ENCODE measurements at regions not wholly inside any gene's neighbourhood (a gene's known extent, or its start where the extent isn't known, plus 50 kb on each side); places are given as distances from the start of the nearest gene placed in this dataset.

- TF ChIP-seq ZNF408 (CRISPR knock-in tag; IDR thresholded peaks at IDR 0.05; ENCODE audit: low read depth) (no peak), SPI1 (IDR thresholded peaks at IDR 0.05; ENCODE audit: borderline replicate concordance, low read depth, low read length) (peak; percentile 59; the same call in 1 of the 2 replicates), ATF1 (CRISPR knock-in tag; IDR thresholded peaks at IDR 0.05) (no peak), ATF1 (tag; IDR thresholded peaks at IDR 0.05) (peak; percentile 42), HMBOX1 (IDR thresholded peaks at IDR 0.05) (peak; percentile 81), ZNF280B (CRISPR knock-in tag; IDR thresholded peaks at IDR 0.05) (no peak), LARP7 (IDR thresholded peaks at IDR 0.05) (no peak), JUN (IDR thresholded peaks at IDR 0.05; ENCODE audit: borderline replicate concordance, low read depth, low read length) (peak; percentile 80; the same call in 1 of the 2 replicates), JUN (CRISPR knock-in tag; IDR thresholded peaks at IDR 0.05; ENCODE audit: borderline replicate concordance) (no peak), ZNF212 (CRISPR knock-in tag; IDR thresholded peaks at IDR 0.05) (no peak), ZNF586 (CRISPR knock-in tag; conservative IDR thresholded peaks at IDR 0.05) (no peak), ELF4 (CRISPR knock-in tag; IDR thresholded peaks at IDR 0.05) (no peak), ATF3 (IDR thresholded peaks at IDR 0.05) (peak; percentile 72), ATF3 (CRISPR knock-in tag; conservative IDR thresholded peaks at IDR 0.05) (no peak), ZEB2 (IDR thresholded peaks at IDR 0.05) (0 out of 2 replicates have a peak, but pooled peaks have one; percentile 55), FOSL1 (tag; conservative IDR thresholded peaks at IDR 0.05) (peak; percentile 80), NFE2 (IDR thresholded peaks at IDR 0.05; ENCODE audit: low read depth) (peak; percentile 47; the same call in 1 of the 2 replicates), CREB1 (IDR thresholded peaks at IDR 0.05) (peak; percentile 59; the same call in 1 of the 2 replicates), CREB1 (CRISPR knock-in tag; IDR thresholded peaks at IDR 0.05) (peak; percentile 43; the same call in 1 of the 2 replicates), JUND (IDR thresholded peaks at IDR 0.05; ENCODE audit: borderline replicate concordance, low read depth, low read length) (peak; percentile 84), JUND (tag; IDR thresholded peaks at IDR 0.05; ENCODE audit: borderline replicate concordance, low read depth, low read length) (peak; percentile 76; the same call in 1 of the 3 replicates), CREM (IDR thresholded peaks at IDR 0.05; ENCODE audit: low read depth) (peak; percentile 84), RNF2 (IDR thresholded peaks at IDR 0.05) (no peak), ZNF766 (CRISPR knock-in tag; conservative IDR thresholded peaks at IDR 0.05) (0 out of 2 replicates have a peak, but pooled peaks have one; percentile 33), ARID3A (IDR thresholded peaks at IDR 0.05; ENCODE audit: borderline replicate concordance, low read depth, low read length) (peak; percentile 72; the same call in 1 of the 2 replicates), ZNF431 (CRISPR knock-in tag; IDR thresholded peaks at IDR 0.05) (no peak), ESRRA (IDR thresholded peaks at IDR 0.05; ENCODE audit: borderline replicate concordance, low read depth) (no peak), NCOA1 (IDR thresholded peaks at IDR 0.05; ENCODE audit: low read depth) (peak; percentile 52; the same call in 1 of the 2 replicates)
These were observed 204.7 kb upstream of the JADE1 start (continued) for GRCh38 chr4:128604840-128605239.
